GM19467 (cell line): ENCODE measurements at regions not wholly inside any gene's neighbourhood (a gene's known extent, or its start where the extent isn't known, plus 50 kb on each side); places are given as distances from the start of the nearest gene placed in this dataset.

Experiments
- ATAC-seq: cut with Tn5 transposase; IDR thresholded peaks from one replicate; pipeline ENCODE4 v1.9.1; 2021; ENCODE audit warnings: mild to moderate bottlenecking, moderate library complexity; ENCODE audit not compliant: unreplicated experiment

DNA sequence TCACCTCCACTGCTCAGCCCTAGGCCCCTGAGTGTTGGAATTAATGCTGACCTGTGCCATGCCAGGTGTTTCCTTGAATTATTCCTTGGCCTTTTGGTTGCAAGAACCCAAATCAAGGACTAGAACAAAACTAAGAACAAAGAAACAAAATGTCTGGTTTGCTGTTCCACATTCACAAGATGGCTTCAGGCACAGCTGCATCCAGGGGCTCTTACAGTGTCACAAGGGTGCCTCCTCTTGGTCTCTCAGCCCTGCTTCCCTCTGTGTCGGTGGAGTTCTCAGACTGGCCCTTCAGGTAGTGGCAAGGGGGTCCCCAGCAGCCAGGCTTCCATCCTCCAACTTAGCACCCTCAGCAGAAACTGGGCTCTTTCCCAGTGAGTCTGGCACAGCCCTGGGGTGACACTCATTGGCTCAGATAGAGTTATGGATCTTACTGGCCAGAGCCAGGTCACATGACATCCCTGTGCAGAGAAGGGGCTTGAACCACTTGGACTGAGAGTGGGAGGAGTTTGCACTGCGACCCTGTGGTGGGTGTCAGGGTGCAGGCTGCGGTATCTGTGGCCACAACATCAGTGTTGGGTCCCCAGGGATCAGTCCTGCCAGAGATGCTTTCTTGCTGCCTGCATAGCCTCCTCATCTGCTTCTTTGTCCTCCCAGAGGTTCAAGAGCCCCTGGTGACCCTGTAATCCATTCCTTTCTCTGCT, 427.7 kb upstream of the SULF2 start:
- ATAC-seq, result no peak

DNA sequence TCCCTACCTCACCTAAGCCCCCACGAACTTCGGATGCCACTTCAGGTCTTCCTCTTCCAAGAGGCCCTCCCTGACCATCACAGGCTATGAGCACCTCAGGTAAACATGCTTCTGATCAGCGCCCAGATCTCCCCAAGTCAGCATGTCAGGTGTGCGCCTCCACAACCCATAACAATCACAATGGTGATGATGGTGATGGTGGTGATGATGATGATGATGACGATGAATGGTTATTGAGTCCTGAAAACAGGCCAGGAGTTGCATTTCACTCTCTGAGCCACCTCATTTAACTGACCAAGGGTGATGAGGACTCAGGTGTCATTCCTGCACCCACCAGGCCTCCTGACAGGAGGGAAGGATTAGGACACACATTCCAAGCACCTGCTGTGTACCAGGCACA, 426.6 kb upstream of the SULF2 start:
- ATAC-seq, result no peak

DNA sequence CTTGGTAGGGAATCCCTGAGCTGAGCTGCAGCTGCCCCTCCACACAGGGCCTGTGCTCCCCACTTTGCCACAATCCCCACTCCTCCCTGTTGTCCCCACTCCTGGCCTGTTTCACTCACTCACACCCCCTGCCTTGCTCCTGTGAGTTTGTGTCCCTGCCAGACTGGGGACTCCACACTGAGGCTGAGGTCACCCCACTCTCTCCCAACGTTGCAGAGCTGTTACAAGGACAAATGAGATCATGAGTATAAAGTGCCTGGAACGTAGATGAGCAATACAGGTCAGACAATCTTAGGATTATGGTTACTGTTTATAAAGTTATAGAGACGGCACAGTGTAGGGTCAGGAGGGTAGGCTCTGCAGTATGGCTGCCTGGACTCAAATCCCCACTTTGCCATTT, 426.0 kb upstream of the SULF2 start:
- no peak for ATAC-seq

DNA sequence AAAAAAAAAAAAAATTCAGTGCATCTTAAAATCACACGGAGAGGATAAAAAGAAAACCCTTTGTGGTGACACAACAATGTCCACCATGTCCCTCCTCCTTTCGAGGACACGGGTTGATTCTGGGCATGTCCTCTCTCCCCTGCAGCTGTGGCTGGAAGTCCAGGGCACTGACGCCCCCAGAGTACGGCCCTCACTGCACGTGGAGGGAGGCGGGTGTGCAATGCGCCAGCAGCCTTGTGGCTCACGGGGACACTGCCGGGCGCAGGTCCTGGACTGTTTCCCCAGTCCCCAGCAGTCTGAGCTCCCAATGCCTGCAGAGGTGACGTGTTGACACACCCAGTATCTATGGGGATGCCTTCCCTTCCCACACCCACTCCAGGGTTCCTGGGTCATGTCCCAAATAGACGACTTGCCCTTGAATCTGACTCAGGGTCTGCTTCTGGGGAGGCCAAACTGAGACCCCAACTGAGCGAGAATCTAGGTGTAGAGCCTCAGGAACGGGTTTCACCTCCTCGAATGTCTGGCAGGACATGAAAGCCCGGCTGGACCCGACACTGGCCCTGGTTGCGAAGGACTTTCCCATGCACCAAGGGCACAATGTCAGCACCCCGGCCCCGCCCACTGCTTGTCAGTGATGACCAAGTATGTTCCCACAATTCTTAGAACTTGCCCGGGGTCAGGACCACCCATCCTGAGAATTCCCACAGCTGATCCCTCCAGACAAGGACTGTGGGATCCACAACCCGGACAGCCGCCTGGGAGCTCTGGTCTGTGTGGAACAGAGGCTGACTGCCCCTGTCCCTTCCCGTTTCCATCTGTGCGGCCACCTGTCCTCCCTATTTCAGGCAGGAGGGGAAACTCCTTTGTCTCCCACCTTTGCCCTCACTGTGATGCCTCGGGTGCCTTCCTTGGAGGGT, 425.1 kb upstream of the SULF2 start:
- no peak for ATAC-seq

DNA sequence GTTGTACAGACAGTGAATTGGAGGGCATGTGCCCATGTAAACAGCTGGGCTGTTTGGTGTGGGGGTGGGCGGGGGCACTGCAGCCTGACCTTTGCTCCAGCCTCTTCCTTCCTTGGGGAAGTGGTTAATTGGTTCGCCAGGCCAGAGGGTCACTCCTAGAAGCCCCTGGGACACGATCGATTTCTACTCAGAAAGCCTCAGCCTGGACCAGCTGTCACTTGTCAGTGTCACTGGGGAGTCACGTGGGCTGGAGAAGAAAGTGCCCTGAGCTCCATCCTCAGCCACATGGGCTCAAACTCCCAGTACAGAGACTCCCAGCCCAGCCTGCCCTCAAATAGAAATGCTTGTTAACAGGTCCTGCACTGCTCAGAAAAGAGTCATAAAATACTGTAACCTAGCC, 423.8 kb upstream of the SULF2 start:
- ATAC-seq, result no peak

DNA sequence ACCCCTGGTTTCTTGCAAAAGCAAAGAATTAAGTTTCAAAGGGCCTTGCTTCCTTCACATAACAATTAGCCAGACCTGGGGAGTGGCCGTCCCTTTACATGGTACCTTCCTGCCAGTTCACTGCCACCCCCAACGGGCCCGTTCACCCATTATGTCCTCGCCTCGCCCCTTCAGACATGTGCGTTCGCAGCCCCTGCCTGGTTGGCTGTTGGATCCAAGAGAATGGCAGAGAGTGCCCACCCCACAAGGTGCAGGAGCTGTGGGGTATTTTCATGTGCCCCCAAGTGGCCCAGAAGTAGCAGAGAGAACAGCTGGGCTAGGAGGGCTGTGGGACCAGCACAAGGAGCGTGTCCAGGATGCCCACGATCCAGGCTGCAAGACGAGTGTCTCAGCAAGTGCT, 422.9 kb upstream of the SULF2 start:
- no peak for ATAC-seq

DNA sequence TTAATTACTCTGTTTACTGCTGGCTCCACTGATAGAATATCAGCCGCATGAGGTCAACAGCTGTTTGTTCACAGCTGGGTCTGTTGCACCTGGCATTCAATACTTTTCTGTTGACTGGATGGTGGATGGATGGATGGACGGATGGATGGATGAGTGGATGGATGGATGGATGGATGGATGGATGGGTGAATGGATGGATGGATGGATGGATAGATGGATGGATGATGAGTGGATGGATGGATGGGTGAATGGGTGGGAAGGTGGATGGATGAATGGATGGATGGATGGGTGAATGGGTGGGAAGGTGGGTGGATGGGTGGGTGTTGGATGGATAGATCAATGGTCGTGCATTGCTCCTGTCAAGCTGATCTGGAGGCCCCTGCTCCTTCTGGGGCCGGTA, 422.2 kb upstream of the SULF2 start:
- ATAC-seq, result no peak

DNA sequence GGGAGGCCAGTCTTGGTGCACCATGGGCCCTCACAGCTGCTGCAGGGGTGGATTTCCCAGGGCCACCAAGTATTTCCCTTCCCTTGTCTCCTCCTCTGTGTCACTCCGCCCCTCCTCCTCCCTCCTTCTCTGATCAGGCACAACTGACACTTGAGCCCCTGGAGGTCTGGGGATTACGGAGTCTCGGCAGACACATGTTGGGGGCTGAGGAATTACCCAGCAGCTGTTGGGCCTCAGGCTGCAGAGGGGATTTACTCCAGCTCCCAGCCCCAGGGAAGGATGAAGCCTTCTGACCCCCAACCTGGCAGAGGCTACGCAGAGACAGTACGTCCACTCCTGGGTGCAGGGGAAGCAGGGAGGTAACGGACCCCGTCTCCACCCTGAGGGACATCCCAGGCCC, 420.5 kb upstream of the SULF2 start:
- ATAC-seq, result no peak

DNA sequence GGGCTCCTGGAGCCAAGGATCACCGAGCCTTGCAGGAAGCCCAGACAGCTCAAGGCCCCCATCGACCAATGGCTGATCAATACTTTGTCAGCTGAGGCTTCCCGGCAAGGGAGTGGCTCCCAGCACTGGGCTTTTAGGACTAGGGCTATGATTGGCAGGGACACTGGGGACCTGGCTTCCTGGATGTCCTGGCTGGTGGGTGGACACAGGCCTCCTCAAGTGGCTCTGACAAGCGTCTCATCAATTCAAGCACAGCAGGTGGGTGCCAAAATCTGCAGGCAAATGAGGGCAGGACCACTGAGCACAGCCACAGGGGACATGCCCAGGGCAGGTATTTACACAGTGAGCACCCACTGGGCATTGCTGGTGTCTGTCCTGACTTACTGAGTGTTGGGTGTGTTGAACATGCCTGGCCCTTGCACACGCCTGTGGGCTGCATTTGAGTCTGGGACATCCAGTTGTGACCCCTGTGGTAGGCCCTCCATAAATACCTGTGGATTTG, 420.1 kb upstream of the SULF2 start:
- ATAC-seq, result no peak

DNA sequence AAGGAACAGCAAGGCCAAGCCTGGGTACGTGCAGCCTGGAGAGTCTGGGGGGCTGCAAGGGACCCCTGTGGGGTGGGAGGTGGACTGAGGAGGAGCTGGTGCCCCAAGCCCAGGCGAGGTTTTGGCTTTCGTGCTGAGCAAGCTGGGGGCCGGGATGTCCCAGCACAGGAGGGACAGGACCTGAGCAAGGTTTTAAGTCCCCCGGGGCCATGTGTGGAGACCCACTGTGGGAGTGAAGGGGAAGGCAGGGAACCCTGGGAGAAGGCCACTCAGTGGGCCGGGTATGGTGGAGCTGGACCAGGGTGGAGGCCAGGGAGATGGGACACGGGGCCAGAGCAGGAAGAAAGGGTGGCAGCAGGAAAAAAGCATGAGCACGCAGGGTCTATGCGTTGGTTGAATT, 419.2 kb upstream of the SULF2 start:
- no peak for ATAC-seq

DNA sequence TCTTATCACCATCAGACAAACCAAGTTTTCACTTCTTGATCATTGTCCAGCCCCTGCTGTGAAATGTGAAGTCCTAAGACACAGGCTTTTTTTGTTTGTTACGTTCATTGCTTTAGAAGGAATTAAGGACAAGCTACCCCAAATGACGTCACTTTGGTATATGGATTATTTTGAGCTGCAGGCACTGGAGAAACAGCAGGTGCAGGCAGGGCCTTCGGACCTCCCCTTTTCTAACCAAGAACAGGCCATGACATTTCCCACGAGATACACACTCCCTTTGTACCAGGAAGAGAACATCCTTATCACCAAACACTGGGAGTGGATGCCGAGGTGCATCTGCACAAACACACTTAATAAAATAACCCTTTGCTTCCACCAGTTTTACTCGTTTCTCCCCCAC, 418.0 kb upstream of the SULF2 start:
- no peak for ATAC-seq

DNA sequence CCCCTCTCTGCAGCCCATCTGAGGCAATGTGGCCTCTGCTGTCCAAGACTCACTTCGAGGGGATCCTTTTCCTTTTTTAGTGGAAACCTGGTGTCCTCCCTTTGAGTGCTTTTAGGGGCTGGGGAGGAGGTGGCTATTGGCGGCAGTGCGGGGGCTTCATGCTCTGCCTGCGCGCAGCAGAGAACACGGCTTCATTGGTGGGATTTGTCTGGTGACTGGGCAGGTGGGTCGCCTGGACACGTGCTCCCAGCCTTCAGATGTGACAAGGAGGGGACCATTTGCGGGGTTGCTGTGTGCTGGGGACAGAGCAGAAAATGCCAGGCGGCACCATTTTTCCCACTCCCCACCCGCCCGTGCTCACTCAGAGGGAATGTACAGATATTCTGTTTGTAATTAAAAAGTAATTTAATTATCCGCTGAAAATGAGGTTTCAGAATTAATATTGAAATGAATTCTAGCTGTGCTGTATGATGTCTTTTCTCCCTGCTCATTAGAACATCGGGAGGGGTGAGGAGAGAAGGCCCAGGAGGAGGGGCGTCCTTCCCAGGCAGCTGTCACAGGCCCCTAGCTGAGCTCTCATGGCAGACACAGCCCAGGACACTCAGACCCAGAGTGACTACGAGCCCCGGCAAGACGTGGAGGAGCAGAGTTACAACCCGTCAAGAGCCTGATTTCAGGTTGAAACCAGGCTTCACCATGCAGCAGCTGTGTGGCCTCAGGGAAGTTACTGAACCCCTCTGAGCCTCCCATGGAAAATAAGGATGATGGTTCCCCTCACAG, 417.2 kb upstream of the SULF2 start:
- no peak for ATAC-seq

DNA sequence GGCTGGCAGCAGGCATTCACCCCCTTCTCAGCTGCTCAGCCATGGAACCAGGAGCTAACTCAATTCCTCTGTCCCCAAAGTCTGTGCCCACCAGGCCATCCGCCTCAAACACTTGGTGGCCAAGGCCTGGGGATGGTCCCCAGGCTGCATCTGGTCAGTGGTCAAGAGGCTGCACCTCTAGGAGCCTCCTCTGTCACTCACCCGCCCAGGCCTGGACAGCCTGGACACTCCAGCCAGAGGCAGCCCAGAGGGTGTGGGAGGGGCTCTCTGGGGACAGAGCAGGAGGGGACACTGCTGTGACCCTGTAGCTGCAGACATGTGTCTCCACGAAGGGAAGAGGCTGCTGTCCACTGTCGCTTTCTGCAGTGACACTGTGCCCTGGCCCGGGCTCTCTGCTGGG, 416.6 kb upstream of the SULF2 start:
- no peak for ATAC-seq

DNA sequence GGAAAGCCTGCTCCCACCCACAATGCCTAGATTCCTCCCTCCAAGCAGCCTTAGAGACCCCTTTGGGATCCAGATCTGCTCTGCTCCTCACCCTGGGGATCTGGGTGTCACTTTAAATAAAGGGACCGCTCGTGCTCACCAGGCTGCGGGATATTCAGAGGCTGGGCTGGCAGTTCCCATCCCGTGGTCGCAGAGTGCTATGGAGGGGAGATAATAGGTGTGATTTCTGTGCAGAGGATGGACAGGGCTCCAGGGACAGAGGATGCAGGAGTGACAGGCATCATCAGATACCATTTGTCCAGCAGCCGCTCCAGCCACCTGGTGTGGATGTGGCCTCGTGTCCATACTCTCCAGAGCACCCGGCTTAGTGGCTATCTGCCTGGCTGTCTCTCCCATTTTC, 415.9 kb upstream of the SULF2 start:
- ATAC-seq, result no peak

DNA sequence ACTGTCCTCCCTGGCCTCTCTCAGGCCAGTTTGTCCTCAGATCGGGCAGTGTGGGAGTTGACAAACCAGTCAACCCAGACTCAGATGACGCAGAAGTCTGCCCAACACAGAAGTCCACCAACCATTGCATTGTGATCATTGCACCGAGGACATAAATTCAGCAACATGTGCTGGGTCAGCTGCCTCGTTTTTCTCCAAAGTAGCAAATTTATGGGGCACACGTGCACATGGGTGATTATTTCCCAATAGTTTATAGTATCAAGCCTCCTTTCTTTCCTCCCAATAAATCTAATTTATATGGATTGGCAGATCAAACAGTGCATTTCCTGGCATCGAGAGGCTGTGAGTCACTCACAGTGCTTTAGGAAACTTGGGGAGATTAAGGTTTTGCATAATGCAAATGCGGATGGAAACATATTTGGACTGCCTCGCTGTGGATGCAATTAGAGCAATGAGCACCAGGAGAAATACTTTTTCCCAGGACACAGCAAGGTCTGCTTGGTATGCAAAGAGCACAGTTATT, 413.7 kb upstream of the SULF2 start:
- ATAC-seq, result no peak

DNA sequence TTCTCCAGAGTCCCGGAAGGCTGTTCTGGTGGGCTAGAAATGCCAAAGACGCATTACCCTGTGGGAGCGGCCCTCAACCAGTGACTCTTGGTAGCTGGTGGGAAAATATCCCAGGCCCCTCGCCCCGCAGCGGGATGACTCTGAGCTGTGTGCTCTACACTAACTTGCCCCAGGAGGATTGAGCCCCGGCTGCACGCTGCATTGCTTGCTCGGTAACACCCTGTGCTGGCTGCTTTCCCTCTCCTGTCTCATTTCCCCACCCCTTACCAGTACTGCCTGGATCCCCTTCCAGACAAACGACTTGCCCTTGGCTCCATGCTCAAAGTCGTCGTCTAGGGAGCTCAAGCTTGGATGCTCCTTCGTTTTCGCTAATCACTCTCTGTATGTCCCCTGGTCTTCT, 411.8 kb upstream of the SULF2 start:
- ATAC-seq, result no peak

DNA sequence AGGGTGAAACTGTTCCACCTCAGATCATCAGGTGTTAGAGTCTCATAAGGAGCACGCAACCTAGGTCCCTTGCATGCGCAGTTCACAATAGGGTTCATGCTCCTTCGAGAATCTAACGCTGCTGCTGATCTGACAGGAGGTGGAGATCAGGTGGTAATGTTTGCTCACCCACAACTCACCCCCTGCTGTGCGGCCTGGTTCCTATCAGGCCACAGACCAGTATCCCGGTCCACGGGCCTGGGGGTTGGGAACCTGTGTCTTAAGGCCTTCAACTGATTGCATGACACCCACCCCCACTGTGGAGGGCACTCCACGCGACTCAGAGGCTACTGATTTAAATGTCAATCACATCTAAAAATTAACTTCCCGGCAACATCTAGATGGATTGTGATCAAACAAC, 411.2 kb upstream of the SULF2 start:
- ATAC-seq, result no peak

DNA sequence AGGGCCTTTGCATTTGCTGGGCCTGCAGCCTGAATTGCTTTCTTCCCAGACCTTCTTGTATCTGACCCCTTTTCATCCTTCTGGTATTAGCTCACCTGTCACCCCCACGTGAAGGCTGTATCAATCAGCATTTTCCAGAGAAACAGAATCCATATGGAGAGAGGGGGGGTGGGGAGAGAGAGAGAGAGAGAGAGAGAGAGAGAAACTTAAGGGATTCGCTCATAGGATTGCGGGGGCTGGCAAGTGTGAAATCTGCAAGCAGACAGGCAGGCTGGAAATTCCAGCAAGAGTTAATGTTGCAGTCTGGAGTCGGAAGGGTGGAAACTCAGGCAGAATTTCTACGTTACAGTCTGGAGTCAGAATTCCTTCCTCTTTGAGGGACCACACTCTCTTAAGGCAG, 410.7 kb upstream of the SULF2 start:
- no peak for ATAC-seq

DNA sequence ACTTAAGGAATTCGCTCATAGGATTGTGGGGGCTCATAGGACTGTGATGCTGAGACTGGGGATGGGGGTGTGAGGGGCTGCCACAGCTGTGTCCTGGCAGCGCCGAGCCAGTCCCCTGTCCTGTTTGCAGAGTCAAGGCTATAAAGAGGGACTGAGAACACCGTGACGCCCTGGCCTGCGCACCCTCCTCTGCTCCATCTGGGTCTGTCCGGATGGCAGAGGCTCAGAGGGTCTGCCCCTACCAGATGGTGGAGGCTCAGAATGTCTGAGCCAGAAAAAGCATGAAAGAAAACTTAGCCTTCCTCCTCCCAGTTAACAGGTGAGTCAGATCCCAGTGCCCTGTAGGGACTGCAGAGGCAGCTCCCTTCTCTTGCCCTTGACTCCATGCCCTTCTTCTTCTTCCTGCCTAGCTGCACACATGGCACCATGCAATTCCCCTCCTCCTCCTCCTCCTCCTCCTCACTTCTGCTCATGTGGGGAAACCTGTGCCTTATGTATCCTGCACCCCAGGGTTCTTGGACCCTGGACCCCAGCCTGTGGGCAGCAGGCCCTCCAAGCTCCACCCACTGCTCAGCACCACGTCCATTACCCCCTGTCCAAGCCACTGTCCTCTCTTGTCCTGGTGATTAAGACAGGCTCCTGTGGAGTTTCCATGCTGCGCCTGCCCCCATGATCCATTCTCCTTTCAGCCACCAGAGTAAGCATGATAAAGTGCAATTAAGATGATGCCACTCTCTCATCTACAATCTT, 410.0 kb upstream of the SULF2 start:
- ATAC-seq, result no peak

DNA sequence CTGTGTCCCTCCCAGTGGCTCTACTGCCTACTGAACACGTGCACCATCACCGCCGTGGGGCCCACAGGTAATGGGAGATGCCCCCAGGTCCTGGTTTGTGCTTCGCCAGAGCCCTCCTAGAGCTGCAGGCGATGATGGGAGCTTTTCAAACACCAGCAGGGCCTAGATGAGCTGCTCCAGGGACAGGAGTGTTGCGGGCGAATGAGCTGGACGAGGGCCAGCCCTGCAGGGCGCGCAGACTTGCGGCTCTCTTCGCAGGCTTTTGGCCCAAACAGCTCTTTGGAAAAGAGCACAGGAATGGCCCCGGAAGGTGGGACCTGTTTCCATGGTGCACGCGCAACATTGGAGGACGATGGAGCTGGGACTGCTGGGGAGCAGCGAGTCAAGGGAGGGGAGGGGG, 409.3 kb upstream of the SULF2 start:
- no peak for ATAC-seq
